Smooth muscle cell (in vitro differentiated cells): ENCODE measurements at regions not wholly inside any gene's neighbourhood (a gene's known extent, or its start where the extent isn't known, plus 50 kb on each side); places are given as distances from the start of the nearest gene placed in this dataset.

ENCODE experiments used
- DNase-seq: peaks from one replicate; lab custom pipeline; 2025; ENCODE audit not compliant: unreplicated experiment; lab: John Stamatoyannopoulos, UW
- H2AFZ ChIP-seq: fragments of 200-600 bp; sonication (generic); 2 replicates; pipeline ENCODE4 v1.6.0; 2016; ENCODE audit warnings: antibody characterized with exemption, low read depth, mild to moderate bottlenecking
- H3F3A ChIP-seq: fragments of 200-600 bp; sonication (generic); 2 replicates; pipeline ENCODE4 v1.6.0; 2017; ENCODE audit warnings: antibody characterized with exemption, low read depth
- H3K27ac ChIP-seq: fragments of 200-600 bp; sonication (generic); 2 replicates; pipeline ENCODE4 v1.5.1; 2016; ENCODE audit warnings: low read depth, mild to moderate bottlenecking
- H3K27me3 ChIP-seq: fragments of 200-600 bp; sonication (generic); 2 replicates; pipeline ENCODE4 v1.6.1; 2016; ENCODE audit warnings: low read depth, mild to moderate bottlenecking
- H3K36me3 ChIP-seq: fragments of 200-600 bp; sonication (generic); 2 replicates; pipeline ENCODE4 v1.5.1; 2016; ENCODE audit warnings: low read depth
- H3K4me1 ChIP-seq: fragments of 200-600 bp; sonication (generic); 2 replicates; pipeline ENCODE4 v1.5.1; 2016; ENCODE audit warnings: low read depth
- H3K4me2 ChIP-seq: fragments of 200-600 bp; sonication (generic); 2 replicates; pipeline ENCODE4 v1.6.0; 2016; ENCODE audit warnings: mild to moderate bottlenecking
- H3K4me3 ChIP-seq: fragments of 200-600 bp; sonication (generic); 2 replicates; pipeline ENCODE4 v1.5.1; 2016; ENCODE audit warnings: mild to moderate bottlenecking
- H3K79me2 ChIP-seq: fragments of 200-600 bp; sonication (generic); 2 replicates; pipeline ENCODE4 v1.6.0; 2016; ENCODE audit warnings: low read depth, mild to moderate bottlenecking
- H3K9ac ChIP-seq: fragments of 200-600 bp; sonication (generic); 2 replicates; pipeline ENCODE4 v1.6.0; 2016; ENCODE audit warnings: low read depth
- H3K9me3 ChIP-seq: fragments of 200-600 bp; sonication (generic); replicated peaks from 2 replicates; pipeline ENCODE4 v1.5.1; 2016; ENCODE audit warnings: low read depth
- H4K20me1 ChIP-seq: fragments of 200-600 bp; sonication (generic); 2 replicates; pipeline ENCODE4 v1.6.0; 2016; ENCODE audit warnings: low read depth
- WGBS: methylation state at CpG from one replicate; pipeline ENCODE4 v1.1.7; 2016; ENCODE audit warnings: low lambda C conversion rate; 5-methylcytosine and 5-hydroxymethylcytosine counted together
- TF ChIP-seq, protein P1 (sequence below): fragments of 200-600 bp; sonication (generic); IDR thresholded peaks from 2 replicates; pipeline ENCODE4 v1.5.1; 2017; ENCODE audit warnings: borderline replicate concordance, mild to moderate bottlenecking, antibody characterized with exemption; ENCODE audit not compliant: insufficient read depth, poor library complexity, severe bottlenecking

DNA sequence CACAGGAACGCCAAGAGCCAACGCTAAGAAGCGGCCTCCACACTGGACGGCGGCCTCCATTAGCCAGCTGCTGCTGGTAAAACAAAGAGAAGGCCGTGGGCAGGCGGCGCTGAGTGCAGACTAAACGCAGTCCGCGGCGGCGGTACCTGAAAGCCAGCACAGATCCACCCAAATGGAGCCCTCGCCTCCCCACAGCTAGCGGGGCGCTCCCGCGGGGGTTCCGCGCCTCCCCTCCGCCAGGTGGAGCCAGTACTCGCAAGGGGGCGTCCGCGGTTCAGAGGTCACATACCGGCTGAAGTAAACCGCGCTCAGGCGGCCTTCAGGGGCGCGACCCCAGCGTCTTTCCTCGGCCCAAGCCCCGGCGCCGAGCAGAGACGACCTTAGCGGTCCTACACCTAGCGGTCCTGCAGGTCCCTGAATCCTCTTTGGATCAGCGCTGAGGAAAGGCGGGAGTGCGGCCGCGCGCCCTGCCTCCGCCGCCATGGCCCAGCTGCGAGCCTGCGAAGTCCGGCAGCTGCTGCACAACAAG lies 293.1 kb upstream of the ERBB4 start:
- H4K20me1 ChIP-seq, result no peaks in the 10 kb centered on the region
- H3F3A ChIP-seq, result no peaks in the 10 kb centered on the region
- H3K27ac ChIP-seq, result no peak overlapping the region
- H3K27me3 ChIP-seq, result no peaks in the 10 kb centered on the region
- no peaks in the 10 kb centered on the region for H3K9me3 ChIP-seq
- H3K4me1 ChIP-seq, result no peaks in the 10 kb centered on the region
- no peak overlapping the region for H3K4me2 ChIP-seq
- no peak overlapping the region for H2AFZ ChIP-seq
- TF ChIP-seq, protein P1, sequence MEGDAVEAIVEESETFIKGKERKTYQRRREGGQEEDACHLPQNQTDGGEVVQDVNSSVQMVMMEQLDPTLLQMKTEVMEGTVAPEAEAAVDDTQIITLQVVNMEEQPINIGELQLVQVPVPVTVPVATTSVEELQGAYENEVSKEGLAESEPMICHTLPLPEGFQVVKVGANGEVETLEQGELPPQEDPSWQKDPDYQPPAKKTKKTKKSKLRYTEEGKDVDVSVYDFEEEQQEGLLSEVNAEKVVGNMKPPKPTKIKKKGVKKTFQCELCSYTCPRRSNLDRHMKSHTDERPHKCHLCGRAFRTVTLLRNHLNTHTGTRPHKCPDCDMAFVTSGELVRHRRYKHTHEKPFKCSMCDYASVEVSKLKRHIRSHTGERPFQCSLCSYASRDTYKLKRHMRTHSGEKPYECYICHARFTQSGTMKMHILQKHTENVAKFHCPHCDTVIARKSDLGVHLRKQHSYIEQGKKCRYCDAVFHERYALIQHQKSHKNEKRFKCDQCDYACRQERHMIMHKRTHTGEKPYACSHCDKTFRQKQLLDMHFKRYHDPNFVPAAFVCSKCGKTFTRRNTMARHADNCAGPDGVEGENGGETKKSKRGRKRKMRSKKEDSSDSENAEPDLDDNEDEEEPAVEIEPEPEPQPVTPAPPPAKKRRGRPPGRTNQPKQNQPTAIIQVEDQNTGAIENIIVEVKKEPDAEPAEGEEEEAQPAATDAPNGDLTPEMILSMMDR, result no peak
- H3K36me3 ChIP-seq, result no peaks in the 10 kb centered on the region
- H3K9ac ChIP-seq, result no peak overlapping the region
- H3K4me3 ChIP-seq, result no peak overlapping the region
- 94% methylated on average over 45 of the region's 50 CpGs for WGBS
- no peaks in the 10 kb centered on the region for H3K79me2 ChIP-seq
- DNase-seq, result no peak

DNA sequence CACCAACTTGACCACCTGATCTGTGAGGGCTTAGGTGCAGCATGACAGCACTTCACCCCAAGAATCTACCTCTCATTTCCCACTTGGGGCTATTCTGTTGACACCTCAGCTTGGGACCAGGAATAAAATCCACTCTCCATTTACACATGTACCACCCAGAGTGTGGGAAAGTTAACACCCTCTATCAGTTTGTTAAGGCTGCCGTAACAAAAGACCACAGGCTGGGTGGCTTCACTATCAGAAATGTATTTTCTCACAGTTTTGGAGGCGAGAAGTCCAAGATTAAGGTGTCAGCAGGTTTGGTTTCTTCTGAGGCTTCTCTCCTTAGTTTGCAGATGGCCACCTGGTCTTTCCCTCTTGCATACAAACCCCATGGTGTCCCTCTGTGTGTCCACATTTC lies 277.7 kb upstream of the ERBB4 start:
- no peak overlapping the region for H2AFZ ChIP-seq
- H3K36me3 ChIP-seq, result no peaks in the 10 kb centered on the region
- H3F3A ChIP-seq, result no peaks in the 10 kb centered on the region
- no peak for DNase-seq
- H3K4me1 ChIP-seq, result no peaks in the 10 kb centered on the region
- no peak overlapping the region for H3K4me2 ChIP-seq
- H3K27me3 ChIP-seq, result no peaks in the 10 kb centered on the region
- H3K9me3 ChIP-seq, result no peaks in the 10 kb centered on the region
- H3K79me2 ChIP-seq, result no peaks in the 10 kb centered on the region
- TF ChIP-seq, protein P1, result no peak
- H3K27ac ChIP-seq, result no peak overlapping the region
- H3K9ac ChIP-seq, result no peak overlapping the region
- no peaks in the 10 kb centered on the region for H4K20me1 ChIP-seq
- H3K4me3 ChIP-seq, result no peak overlapping the region
- WGBS, result 89% methylated on average over 2 of the region's 2 CpGs

DNA sequence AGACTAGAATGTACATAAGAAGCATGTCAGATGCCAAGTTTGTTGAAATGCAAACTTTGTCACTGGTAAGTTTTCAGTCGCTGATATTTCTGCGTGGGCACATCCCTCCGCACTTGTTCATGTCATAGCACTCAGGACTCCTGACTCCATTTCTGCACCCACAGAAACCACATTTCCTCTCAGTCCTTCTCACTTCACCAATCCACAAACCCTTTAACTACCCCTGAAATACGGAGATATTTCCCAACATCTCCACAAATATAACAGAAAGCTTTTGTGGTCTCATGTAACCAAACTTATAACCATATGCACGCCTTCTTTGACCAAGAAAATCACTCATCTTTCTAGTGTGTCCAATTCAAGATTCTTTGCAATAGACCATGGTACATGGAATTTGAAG lies 276.9 kb upstream of the ERBB4 start:
- TF ChIP-seq, protein P1, result no peak
- H3K79me2 ChIP-seq, result no peaks in the 10 kb centered on the region
- H3F3A ChIP-seq, result no peaks in the 10 kb centered on the region
- H3K4me3 ChIP-seq, result no peak overlapping the region
- 88% methylated on average over 5 of the region's 5 CpGs for WGBS
- H4K20me1 ChIP-seq, result no peaks in the 10 kb centered on the region
- no peaks in the 10 kb centered on the region for H3K36me3 ChIP-seq
- no peaks in the 10 kb centered on the region for H3K4me1 ChIP-seq
- no peak for DNase-seq
- H3K9me3 ChIP-seq, result no peaks in the 10 kb centered on the region
- H3K9ac ChIP-seq, result no peak overlapping the region
- no peak overlapping the region for H3K27ac ChIP-seq
- H3K27me3 ChIP-seq, result no peaks in the 10 kb centered on the region
- H2AFZ ChIP-seq, result no peak overlapping the region
- no peak overlapping the region for H3K4me2 ChIP-seq

DNA sequence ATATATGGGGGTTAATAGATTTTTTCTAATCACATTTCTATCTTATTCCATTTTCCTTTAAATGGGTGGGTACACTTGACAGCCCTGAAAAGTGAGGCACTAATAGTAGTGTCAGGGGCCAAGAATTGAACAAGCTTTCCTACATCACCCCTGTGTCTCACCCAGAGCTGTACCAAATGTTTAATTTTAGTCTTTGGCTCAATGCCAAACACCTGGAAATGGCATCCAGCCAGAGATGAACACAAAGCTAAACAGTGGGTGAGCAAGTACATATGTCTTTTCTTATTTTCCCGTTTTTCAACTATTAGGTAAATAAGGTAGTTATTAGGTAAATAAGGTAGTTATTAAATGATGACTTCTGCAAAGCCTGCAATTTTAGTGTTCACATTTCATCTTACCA lies 276.3 kb upstream of the ERBB4 start:
- Histone ChIP-seq H2AFZ (no peak overlapping the region), H3K36me3 (no peaks in the 10 kb centered on the region), H3K9ac (no peak overlapping the region), H3K4me1 (no peaks in the 10 kb centered on the region), H3K27me3 (no peaks in the 10 kb centered on the region), H3K79me2 (no peaks in the 10 kb centered on the region), H3K27ac (no peak overlapping the region), H3K9me3 (no peaks in the 10 kb centered on the region), H3F3A (no peaks in the 10 kb centered on the region), H4K20me1 (no peaks in the 10 kb centered on the region), H3K4me2 (no peak overlapping the region), H3K4me3 (no peak overlapping the region)
- TF ChIP-seq, protein P1, result no peak
- WGBS, result 79% methylated on average over 1 of the region's 1 CpG
- no peak for DNase-seq
